ENCODE measurements at regions not wholly inside any gene's neighbourhood (a gene's known extent, or its start where the extent isn't known, plus 50 kb on each side); places are given as distances from the start of the nearest gene placed in this dataset.
"Not testable (repeated sequence)": the region's sequence is repeated elsewhere in the genome, so short reads cannot be mapped to it uniquely, and the experiment has no call there.

DNA sequence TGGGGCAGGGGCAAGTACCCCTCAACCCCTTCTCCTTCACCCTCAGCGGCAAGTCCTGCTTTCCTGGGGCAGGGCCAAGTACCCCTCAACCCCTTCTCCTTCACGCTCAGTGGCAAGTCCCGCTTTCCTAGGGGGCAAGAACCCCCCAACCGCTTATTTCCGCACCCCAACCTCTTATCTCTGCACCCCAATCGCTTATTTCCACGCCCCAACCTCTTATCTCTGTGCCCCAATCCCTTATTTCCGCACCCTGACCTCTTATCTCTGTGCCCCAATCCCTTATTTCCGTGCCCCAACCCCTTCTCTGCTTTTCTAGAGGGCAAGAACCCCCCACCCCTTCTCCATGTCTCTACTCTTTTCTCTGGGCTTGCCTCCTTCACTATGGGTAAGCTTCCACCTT, 109.2 kb upstream of the PELI1 start:
- H4K20me1 ChIP-seq (replicated peaks in 1 of 2; ENCODE audit: control insufficient read depth in 1 of 2, insufficient read depth in 2 of 2, low read length in 2 of 2); CTCF ChIA-PET (ENCODE audit: partially characterized antibody); H3K23ac ChIP-seq (ENCODE audit: insufficient read length); POLR2A ChIA-PET (ENCODE audit: partially characterized antibody); H2BK12ac ChIP-seq (ENCODE audit: low read depth, low read length); H3K18ac ChIP-seq (ENCODE audit: extremely low read depth, low read length); H4K8ac ChIP-seq (ENCODE audit: extremely low read depth, insufficient read depth, low read length); H3K4ac ChIP-seq (replicated peaks; ENCODE audit: insufficient read length, low read depth, low read length); H3K23me2 ChIP-seq (ENCODE audit: low read depth, low read length); H3K79me1 ChIP-seq (ENCODE audit: low read depth, low read length); H2BK15ac ChIP-seq (ENCODE audit: low read length); H2AFZ ChIP-seq (ENCODE audit: low read length); H3K9me3 ChIP-seq (ENCODE audit: insufficient read depth in 2 of 2, low read depth in 1 of 2, low read length in 1 of 2); H3K56ac ChIP-seq (replicated peaks; ENCODE audit: insufficient read length, low read depth, low read length); H4K91ac ChIP-seq (replicated peaks; ENCODE audit: insufficient read length, low read length); H3K27me3 ChIP-seq (replicated peaks in 1 of 4; ENCODE audit: control insufficient read depth in 3 of 4, extremely low read depth in 1 of 4, insufficient read depth in 3 of 4, low read length in 3 of 4); H2AK5ac ChIP-seq (ENCODE audit: low read depth, low read length); H2BK20ac ChIP-seq (ENCODE audit: low read length); H2BK120ac ChIP-seq (replicated peaks; ENCODE audit: low read depth, low read length); FAIRE-seq; H4K5ac ChIP-seq (ENCODE audit: insufficient read length, low read depth, low read length); H3K14ac ChIP-seq (ENCODE audit: insufficient read length); DNase-seq (ENCODE audit: low read depth in 1 of 2, low spot score in 2 of 2): not testable (repeated sequence)
- peak overlapping the region; percentile 58 to 73 for H3K4me2 ChIP-seq (ENCODE audit: insufficient read depth in 1 of 2, low read depth in 2 of 2, low read length in 2 of 2)
- peak overlapping the region; percentile 45 to 63 (median 57) for H3K4me3 ChIP-seq (ENCODE audit: extremely low read depth in 1 of 4, insufficient read depth in 2 of 4, low read depth in 3 of 4, low read length in 4 of 4)
- H3K9ac ChIP-seq (replicated peaks in 1 of 4; ENCODE audit: extremely low read depth in 1 of 4, low read depth in 3 of 4, low read length in 3 of 4): peak overlapping the region in 3 of 4 experiments; percentile 39 to 71 (median 64); a peak in 5 of 7 replicates
- H3K79me2 ChIP-seq (ENCODE audit: control insufficient read depth in 1 of 2, insufficient read depth in 2 of 2, low read length in 2 of 2): peaks cover 3 to 68% of the 10 kb centered on the region in 2 experiments; a peak in 3 of 4 replicates
- H3K36me3 ChIP-seq (ENCODE audit: control insufficient read depth in 2 of 4, insufficient read depth in 4 of 4, low read length in 3 of 4): peaks cover 0 to 18% (median 5%) of the 10 kb centered on the region in 4 experiments; a peak in 2 of 8 replicates
- H2BK5ac ChIP-seq (ENCODE audit: low read depth, low read length): peak overlapping the region; percentile 88; the same call in 1 of the 2 replicates
- peaks cover 5 to 25% (median 19%) of the 10 kb centered on the region in 4 experiments for H3K4me1 ChIP-seq (replicated peaks in 1 of 4; ENCODE audit: control insufficient read depth in 3 of 4, insufficient read depth in 4 of 4, low read length in 3 of 4)
- 2% methylated on average over 8 of the region's 9 CpGs; no CpG with 5 or more reads in 1 of the 2 experiments for WGBS, 2 experiments (ENCODE audit: extremely low coverage in 1 of 2, insufficient coverage in 1 of 2, insufficient read length in 1 of 2, insufficient replicate concordance in 2 of 2, low coverage in 1 of 2, low lambda C conversion rate in 2 of 2, missing lambda C conversion rate in 1 of 2)
- peak overlapping the region; percentile 35; the same call in 1 of the 2 replicates for H3K27ac ChIP-seq (ENCODE audit: low read depth, low read length)

Data from H1 (cell line).